ENCODE measurements at regions not wholly inside any gene's neighbourhood (a gene's known extent, or its start where the extent isn't known, plus 50 kb on each side); places are given as distances from the start of the nearest gene placed in this dataset.

- no peak for TF ChIP-seq CTCF (conservative IDR thresholded peaks at IDR 0.05; ENCODE audit: low read depth, low read length)
- TF ChIP-seq BHLHE40 (IDR thresholded peaks at IDR 0.05; ENCODE audit: low read depth, low read length) = no peak
- TF ChIP-seq USF2 (IDR thresholded peaks at IDR 0.05; ENCODE audit: low read depth, low read length) = no peak
- TF ChIP-seq POLR2A (IDR thresholded peaks at IDR 0.05; ENCODE audit: low read depth, low read length) = no peak
- TF ChIP-seq FOS (IDR thresholded peaks at IDR 0.05; ENCODE audit: low read depth, low read length) = no peak
- no peak for TF ChIP-seq RAD21 (IDR thresholded peaks at IDR 0.05; ENCODE audit: low read length)
- no peak for TF ChIP-seq MXI1 (IDR thresholded peaks at IDR 0.05; ENCODE audit: borderline replicate concordance, low read depth, low read length)
- TF ChIP-seq MAZ (IDR thresholded peaks at IDR 0.05; ENCODE audit: borderline replicate concordance, low read depth, low read length) = no peak
- no peak for TF ChIP-seq SMC3 (IDR thresholded peaks at IDR 0.05; ENCODE audit: low read depth, low read length)
- TF ChIP-seq RFX5 (IDR thresholded peaks at IDR 0.05; ENCODE audit: low read depth, low read length) = no peak
Measured at GRCh38 chr7:68400783-68401182, 1197.5 kb upstream of the AUTS2 start.

Data from IMR-90 (cell line).